Stimulated activated CD4-positive, alpha-beta T cell treated with anti-CD3 and anti-CD28 coated beads, Interleukin-2, amount 100 ng/mL, for 24 hours (primary cell): ENCODE measurements at regions not wholly inside any gene's neighbourhood (a gene's known extent, or its start where the extent isn't known, plus 50 kb on each side); places are given as distances from the start of the nearest gene placed in this dataset.
"Not testable (repeated sequence)": the region's sequence is repeated elsewhere in the genome, so short reads cannot be mapped to it uniquely, and the experiment has no call there.

Experiments used
- DNase-seq, 2 donors: peaks; one replicate each; pipeline ENCODE4 v3.0.0-alpha.2; 2020

GRCh38 chr11:28787897-28788296 is 679.7 kb downstream of the METTL15 start:
- DNase-seq: not testable (repeated sequence)

- no peak for DNase-seq
Observed at GRCh38 chr11:28777126-28777525, 668.9 kb downstream of the METTL15 start.

GRCh38 chr11:28773606-28774005 is 665.4 kb downstream of the METTL15 start:
- no peak for DNase-seq

DNA sequence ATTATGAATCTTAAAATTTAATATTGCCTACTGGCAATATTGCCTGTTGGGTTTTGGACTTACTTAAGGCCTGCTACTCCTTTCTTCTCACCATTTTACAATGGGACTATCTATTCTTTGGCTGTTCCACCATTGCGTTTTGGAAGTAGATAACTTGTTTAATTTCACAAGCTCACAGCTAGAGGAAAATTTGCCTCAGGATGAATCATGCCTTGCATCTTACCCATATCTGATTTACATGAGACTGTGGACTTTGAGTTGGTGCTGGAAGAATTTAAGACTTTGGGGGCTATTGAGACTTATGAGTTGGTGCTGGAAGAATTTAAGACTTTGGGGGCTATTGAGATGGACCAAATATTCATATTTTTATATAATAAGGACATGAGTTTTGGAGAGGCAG is 662.6 kb downstream of the METTL15 start:
- no peak for DNase-seq

- no peak for DNase-seq
Observed at GRCh38 chr11:28767574-28767973, 659.4 kb downstream of the METTL15 start.

GRCh38 chr11:28763876-28764275 is 655.7 kb downstream of the METTL15 start:
- DNase-seq: no peak

DNA sequence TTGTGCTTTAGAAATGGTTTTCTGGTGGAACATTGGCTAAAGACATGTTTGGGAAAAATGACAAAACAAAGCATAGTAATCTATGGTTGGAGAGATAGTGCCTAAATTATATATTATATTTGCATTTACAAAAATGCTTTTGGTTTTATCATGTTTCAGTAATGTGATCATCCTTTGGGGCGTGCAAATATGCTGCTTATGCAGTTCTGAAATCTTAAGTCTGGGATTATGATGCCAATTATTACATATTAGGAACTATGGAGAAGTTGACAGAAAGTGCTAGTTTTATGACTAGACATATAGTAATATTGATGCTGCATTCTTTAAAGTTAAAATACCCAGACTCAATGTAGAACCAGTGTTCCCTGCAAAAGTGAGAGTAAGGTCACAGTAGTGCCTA is 655.0 kb downstream of the METTL15 start:
- no peak for DNase-seq

DNA sequence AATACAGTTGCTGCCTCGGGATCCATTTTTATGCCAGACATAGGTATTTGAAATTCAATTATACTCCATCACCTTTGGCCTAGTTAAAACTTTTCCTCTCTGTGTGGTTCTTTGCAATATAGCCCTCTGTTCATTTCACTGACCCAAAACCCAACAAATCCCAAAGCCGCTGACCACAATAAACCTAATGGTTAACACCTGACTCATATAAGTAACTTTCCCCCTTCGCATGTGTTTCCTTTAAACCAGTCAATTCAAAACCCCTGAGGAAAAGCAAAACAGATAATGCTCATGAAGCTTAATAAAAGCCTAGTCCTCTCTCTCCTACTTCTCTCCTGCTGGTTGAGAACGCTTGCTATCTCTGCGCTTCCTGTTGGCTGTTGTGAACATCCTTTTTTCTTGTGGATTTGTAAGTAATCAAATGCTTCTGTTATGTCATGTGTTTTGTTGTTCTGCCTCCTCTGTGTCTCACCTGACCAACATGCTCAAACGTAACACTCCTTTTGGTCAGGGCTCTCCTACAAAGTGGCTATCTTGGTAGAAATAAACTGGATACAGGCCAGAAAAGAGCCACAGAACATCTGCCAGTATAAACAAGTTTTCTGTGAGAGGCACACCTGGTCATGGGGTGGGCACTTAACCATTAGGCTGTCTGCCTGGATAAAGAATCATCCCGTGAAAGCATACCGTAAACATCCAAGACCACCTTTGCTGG is 652.6 kb downstream of the METTL15 start:
- DNase-seq: no peak

DNA sequence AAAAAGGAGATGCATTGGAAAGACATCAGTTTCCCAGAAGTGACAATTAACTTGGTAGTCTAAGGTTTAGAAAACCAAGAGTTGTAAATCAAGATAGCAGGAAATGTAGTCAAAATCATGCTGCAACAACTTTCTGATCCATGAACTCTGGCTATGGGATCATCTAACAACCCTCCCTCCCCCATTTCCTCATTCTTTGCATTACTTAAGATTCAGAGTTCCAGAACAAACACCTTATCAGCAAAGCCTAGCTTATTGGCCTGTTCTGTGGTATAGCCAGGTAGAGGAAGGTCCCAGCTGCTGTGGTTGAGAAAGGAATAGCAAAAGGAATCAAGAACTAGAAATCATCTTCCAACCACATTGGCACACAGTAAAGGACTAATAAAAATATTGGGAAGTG is 651.1 kb downstream of the METTL15 start:
- DNase-seq: no peak

DNA sequence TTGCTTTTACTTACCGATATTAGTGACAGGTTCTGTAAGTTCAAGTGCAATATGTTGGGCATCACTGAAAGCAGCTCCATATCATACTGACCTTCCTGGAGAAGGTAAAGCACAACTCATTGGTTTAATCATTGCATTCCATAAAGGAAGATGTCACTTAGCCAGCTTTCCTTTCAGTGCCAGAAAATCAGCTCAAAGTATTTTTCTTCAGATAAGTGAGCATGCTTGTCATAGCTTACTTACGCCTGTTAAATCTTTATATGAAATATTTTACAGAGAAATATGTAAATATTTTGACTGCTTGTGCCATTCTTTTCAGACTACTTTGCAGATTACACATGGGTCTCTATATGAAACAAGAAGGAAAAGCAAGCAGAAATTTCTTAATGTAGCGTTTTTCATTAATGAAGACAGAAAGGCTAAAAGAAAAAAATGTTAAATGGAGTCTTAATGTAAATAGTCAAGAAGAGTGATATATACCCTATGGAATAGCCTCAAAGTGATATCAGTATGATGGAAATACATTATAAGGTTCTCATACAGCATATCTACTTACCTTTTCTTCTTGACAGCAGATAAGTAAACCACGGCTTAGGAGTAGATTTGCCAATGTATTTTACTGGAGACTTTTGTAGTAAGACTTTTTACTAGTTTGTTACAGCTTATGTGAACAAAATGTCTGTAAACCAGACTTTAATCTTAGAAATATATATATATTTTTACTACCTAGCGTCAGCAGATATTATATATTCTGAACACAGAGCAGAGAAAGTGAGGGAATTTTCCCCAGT is 649.7 kb downstream of the METTL15 start:
- DNase-seq: no peak

- no peak for DNase-seq
Observed at GRCh38 chr11:28756977-28757376, 648.8 kb downstream of the METTL15 start.

GRCh38 chr11:28743061-28743550 is 634.9 kb downstream of the METTL15 start:
- no peak for DNase-seq

GRCh38 chr11:28739489-28740280 is 631.5 kb downstream of the METTL15 start:
- DNase-seq: no peak

DNA sequence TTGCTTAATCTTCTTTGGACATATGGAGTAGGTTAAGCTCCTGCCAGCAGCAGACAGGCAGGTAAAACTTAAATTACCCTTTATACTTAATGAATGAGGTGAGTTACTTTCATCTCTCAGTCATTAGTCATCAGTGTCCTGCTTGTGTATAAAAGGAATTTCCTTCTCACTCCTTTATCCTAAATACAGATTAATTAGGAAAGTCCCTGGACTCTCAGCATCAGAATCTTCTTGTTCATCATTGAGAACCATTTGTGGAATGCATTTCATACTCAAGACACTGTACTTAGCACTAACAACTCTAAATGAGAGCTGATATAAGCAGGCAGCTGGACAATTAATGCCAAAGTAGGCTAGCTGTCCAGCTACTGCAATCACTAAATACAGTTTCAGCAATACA is 630.4 kb downstream of the METTL15 start:
- DNase-seq: no peak

GRCh38 chr11:28736256-28736655 is 628.1 kb downstream of the METTL15 start:
- DNase-seq: no peak

DNA sequence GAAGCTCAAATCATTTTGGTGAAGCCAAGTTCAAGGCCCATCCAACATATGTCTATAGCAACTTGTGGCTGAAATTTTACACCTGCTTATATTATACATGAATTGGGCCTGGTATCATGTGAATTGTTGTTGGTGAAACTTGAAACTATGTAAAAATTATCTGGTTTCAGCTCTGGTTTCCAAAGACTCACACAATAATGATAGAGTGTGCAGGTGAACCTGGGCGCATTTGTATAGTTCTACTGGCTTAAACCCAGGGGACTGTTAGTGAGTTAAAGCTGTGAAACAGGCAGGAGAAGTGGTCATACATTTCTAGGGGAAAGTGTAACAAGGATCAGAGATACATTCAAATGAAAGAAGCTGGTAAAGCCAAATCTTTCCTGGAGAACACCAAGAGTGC is 627.3 kb downstream of the METTL15 start:
- DNase-seq: no peak

GRCh38 chr11:28730889-28731288 is 622.7 kb downstream of the METTL15 start:
- no peak for DNase-seq

DNA sequence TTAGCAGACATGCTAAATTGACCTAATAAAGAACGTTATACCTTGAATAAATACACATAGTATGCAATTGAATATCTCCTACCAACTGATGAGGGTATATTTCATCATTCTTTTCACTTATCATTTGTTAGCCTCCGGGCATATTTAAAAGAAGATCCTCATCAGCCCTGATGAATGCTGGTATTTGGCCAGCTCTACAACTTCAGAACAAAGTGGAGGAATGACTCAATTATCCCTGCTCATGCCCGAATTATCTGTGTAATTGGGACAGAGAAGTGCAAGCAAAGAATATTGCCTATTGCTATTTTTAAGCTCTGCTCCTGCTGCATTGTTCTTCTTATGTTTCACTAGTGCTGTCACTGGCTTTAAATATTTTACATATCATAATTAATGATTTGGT is 622.1 kb downstream of the METTL15 start:
- no peak for DNase-seq

- no peak for DNase-seq
Observed at GRCh38 chr11:28729339-28729738, 621.2 kb downstream of the METTL15 start.

- DNase-seq: no peak
Observed at GRCh38 chr11:28728666-28729065, 620.5 kb downstream of the METTL15 start.

- no peak for DNase-seq
Observed at GRCh38 chr11:28727254-28727653, 619.1 kb downstream of the METTL15 start.

GRCh38 chr11:28726432-28726831 is 618.2 kb downstream of the METTL15 start:
- DNase-seq: no peak

DNA sequence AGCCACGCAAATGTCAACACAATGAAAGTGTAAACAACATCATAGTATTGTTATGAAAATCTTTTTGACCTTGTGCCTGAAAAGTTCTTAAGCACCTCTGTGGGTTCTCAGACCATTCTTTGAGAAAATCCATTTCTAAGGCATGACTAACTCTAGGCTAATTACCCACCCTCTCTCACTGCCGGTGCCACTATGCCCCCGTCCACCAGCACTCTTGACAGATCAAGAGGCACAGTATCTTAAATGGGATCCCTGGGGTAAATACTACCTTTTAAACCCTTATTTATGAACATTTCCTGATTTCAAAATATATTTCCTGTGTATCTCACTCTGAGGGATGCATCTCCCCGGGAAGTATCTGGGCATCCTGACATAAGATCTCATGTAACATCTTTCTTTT is 607.5 kb downstream of the METTL15 start:
- no peak for DNase-seq

DNA sequence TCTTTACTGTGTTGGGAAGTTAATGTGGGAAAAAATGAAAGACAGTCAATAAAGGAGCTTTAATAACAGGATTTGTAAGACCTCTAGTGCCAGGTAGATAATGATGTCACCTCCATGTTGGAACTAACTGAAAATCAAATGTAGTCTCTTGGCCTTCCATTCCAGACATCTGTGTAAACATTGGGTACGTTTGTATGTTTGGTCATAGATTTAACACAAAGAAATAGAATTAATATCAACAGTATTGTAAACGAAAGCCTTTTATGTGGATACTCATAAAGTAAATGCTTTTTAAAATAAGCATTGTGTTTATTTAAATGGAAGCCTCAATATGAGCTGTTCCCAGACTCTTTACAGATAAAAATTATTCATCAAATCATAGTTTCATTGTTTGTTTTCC is 605.7 kb downstream of the METTL15 start:
- DNase-seq: no peak
